ENCODE measurements at regions not wholly inside any gene's neighbourhood (a gene's known extent, or its start where the extent isn't known, plus 50 kb on each side); places are given as distances from the start of the nearest gene placed in this dataset.

GRCh38 chr2:77590298-77590917 is 68.2 kb upstream of the LRRTM4 start:
- TF ChIP-seq CTCF (IDR thresholded peaks at IDR 0.05; ENCODE audit: insufficient read depth, low read length) = no peak
- no peak for TF ChIP-seq REST (IDR thresholded peaks at IDR 0.05; ENCODE audit: insufficient replicate concordance, low read depth)
- no peak for TF ChIP-seq POLR2AphosphoS5 (IDR thresholded peaks at IDR 0.05; ENCODE audit: low read depth)
